Calu3 (cell line): ENCODE measurements at regions not wholly inside any gene's neighbourhood (a gene's known extent, or its start where the extent isn't known, plus 50 kb on each side); places are given as distances from the start of the nearest gene placed in this dataset.

Experiments used
- BruUV-seq: library from RNA; stranded (reverse); fragments of 400-500 nt; replicated peaks from 2 replicates; lab custom pipeline; 2021; lab: Mats Ljungman, UMichigan
- CTCF ChIA-PET: fragments of 300-600 bp; sonication (Branson Sonifier 250); formaldehyde crosslinking; loops from one replicate; lab custom pipeline; 2022; ENCODE audit warnings: antibody characterized with exemption; lab: Charles Lee
- DNase-seq: peaks from one replicate; pipeline ENCODE4 v3.0.0; 2022
- H3K27ac Mint-ChIP-seq: one replicate; pipeline ENCODE4 v1.8.0; 2022; ENCODE audit warnings: mixed read lengths; ENCODE audit not compliant: unreplicated experiment
- H3K27me3 Mint-ChIP-seq: one replicate; pipeline ENCODE4 v1.8.0; 2022; ENCODE audit warnings: mixed read lengths; ENCODE audit not compliant: unreplicated experiment
- H3K36me3 Mint-ChIP-seq: one replicate; pipeline ENCODE4 v1.8.0; 2022; ENCODE audit warnings: mild to moderate bottlenecking, moderate library complexity, mixed read lengths; ENCODE audit not compliant: insufficient read depth, unreplicated experiment
- H3K4me1 Mint-ChIP-seq: one replicate; pipeline ENCODE4 v1.8.0; 2022; ENCODE audit warnings: mild to moderate bottlenecking, low read depth, mixed read lengths; ENCODE audit not compliant: unreplicated experiment
- H3K4me3 Mint-ChIP-seq: one replicate; pipeline ENCODE4 v1.8.0; 2022; ENCODE audit warnings: mild to moderate bottlenecking, low read depth, moderate library complexity, mixed read lengths; ENCODE audit not compliant: unreplicated experiment
- H3K9me3 Mint-ChIP-seq: one replicate; pipeline ENCODE4 v1.8.0; 2022; ENCODE audit warnings: low read depth, mixed read lengths; ENCODE audit not compliant: unreplicated experiment
- CTCF ChIP-seq: fragments of 200-600 bp; IDR thresholded peaks from one replicate; pipeline ENCODE4 v1.8.0; 2022; ENCODE audit warnings: antibody characterized with exemption; ENCODE audit not compliant: unreplicated experiment
- intact Hi-C: fragments of 100-400 bp; cut with micrococcal nuclease; formaldehyde crosslinking; loops from one replicate; pipeline ENCODE4 v1.10.0; 2022; ENCODE audit not compliant: unreplicated experiment

DNA sequence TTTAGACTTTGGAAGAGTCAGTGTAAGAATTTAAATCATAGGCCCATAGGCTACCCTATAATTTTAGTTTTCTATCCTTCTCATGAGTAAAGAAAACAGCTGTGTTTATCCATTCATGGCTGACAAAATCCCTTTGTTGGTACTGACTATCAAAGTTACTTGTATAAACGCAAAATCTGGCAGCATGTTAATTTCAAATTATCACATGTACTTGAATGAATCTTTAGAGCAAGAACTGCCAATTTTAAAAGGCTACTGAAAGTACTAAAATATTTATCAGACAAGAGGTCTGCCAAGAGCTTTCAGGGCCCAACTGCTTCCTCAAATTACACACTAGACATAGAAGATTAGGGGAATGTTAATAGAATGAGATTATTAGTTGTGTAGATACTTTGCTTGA is 66.6 kb downstream of the MYL12B start:
- peaks cover 16% of the 10 kb centered on the region for H3K4me1 Mint-ChIP-seq
- H3K36me3 Mint-ChIP-seq, result no peaks in the 10 kb centered on the region
- intact Hi-C loops, result no loop called here
- H3K27ac Mint-ChIP-seq, result no peak overlapping the region
- H3K4me3 Mint-ChIP-seq, result no peak overlapping the region
- BruUV-seq, result no TSS peak
- H3K9me3 Mint-ChIP-seq, result no peaks in the 10 kb centered on the region
- no peaks in the 10 kb centered on the region for H3K27me3 Mint-ChIP-seq
- TF ChIP-seq CTCF, result no peak
- CTCF ChIA-PET, result no interaction called here
- DNase-seq, result no peak

DNA sequence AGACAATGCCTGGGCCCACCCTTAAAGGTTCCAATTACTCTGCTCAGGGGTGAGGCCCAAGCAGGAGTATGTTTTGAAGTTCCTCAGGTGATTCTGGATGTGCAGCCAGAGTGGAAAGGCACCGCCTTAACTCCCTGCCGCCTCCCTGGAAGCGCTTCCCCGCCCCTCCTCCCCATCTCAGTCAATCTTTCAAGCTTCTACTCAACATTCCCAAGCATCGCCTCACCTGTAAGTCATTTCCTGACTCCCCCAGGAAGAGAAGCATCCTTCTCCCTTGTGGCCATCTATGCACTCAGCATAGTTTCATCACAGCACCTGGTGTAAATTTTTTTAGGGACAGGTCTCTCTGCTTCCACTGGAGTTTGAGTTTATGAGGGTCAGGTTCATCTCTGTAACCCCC is 67.5 kb downstream of the MYL12B start:
- no peak overlapping the region for H3K27ac Mint-ChIP-seq
- H3K4me1 Mint-ChIP-seq, result peaks cover 8% of the 10 kb centered on the region
- DNase-seq, result no peak
- no peaks in the 10 kb centered on the region for H3K9me3 Mint-ChIP-seq
- intact Hi-C loops, result no loop called here
- H3K27me3 Mint-ChIP-seq, result no peaks in the 10 kb centered on the region
- no peak for TF ChIP-seq CTCF
- CTCF ChIA-PET, result no interaction called here
- no peak overlapping the region for H3K4me3 Mint-ChIP-seq
- H3K36me3 Mint-ChIP-seq, result no peaks in the 10 kb centered on the region
- no TSS peak for BruUV-seq

GRCh38 chr18:3329872-3330271 is 67.9 kb downstream of the MYL12B start:
- intact Hi-C loops, result no loop called here
- H3K36me3 Mint-ChIP-seq, result no peaks in the 10 kb centered on the region
- no peaks in the 10 kb centered on the region for H3K9me3 Mint-ChIP-seq
- no peak for TF ChIP-seq CTCF
- no peak overlapping the region for H3K27ac Mint-ChIP-seq
- H3K27me3 Mint-ChIP-seq, result no peaks in the 10 kb centered on the region
- CTCF ChIA-PET, result no interaction called here
- BruUV-seq, result no TSS peak
- DNase-seq, result no peak
- H3K4me1 Mint-ChIP-seq, result peaks cover 8% of the 10 kb centered on the region
- H3K4me3 Mint-ChIP-seq, result no peak overlapping the region

DNA sequence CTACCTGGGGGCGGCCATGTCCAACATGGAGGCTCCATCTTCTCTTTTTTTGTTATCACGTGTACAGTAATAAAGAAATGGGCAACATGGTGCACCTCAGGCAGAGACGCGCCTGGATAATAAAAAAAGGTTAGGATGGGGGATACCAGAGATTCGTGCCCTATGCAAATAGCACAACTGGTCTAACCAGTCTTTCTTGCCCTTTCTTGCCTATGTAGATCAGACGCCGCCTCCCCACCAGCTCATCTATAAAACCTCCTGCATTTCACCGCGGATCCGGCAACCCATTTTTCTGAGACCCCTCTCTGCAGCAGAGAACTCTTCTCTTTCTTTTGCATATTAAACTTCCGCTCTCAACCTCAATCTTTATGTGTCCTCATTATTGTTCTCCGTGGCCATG is 68.7 kb downstream of the MYL12B start:
- no peaks in the 10 kb centered on the region for H3K36me3 Mint-ChIP-seq
- no peak for TF ChIP-seq CTCF
- H3K27ac Mint-ChIP-seq, result no peak overlapping the region
- no TSS peak for BruUV-seq
- no peak overlapping the region for H3K4me3 Mint-ChIP-seq
- no peaks in the 10 kb centered on the region for H3K9me3 Mint-ChIP-seq
- no peak for DNase-seq
- intact Hi-C loops, result no loop called here
- CTCF ChIA-PET, result no interaction called here
- peaks cover 8% of the 10 kb centered on the region for H3K4me1 Mint-ChIP-seq
- H3K27me3 Mint-ChIP-seq, result no peaks in the 10 kb centered on the region

GRCh38 chr18:3332376-3332775 is 70.4 kb downstream of the MYL12B start:
- TF ChIP-seq CTCF, result no peak
- CTCF ChIA-PET, result no interaction called here
- intact Hi-C loops, result no loop called here
- no peaks in the 10 kb centered on the region for H3K27me3 Mint-ChIP-seq
- H3K4me3 Mint-ChIP-seq, result no peak overlapping the region
- no peak for DNase-seq
- no peaks in the 10 kb centered on the region for H3K36me3 Mint-ChIP-seq
- no TSS peak for BruUV-seq
- H3K9me3 Mint-ChIP-seq, result no peaks in the 10 kb centered on the region
- H3K4me1 Mint-ChIP-seq, result peaks cover 8% of the 10 kb centered on the region
- H3K27ac Mint-ChIP-seq, result no peak overlapping the region
